ENCODE measurements at regions not wholly inside any gene's neighbourhood (a gene's known extent, or its start where the extent isn't known, plus 50 kb on each side); places are given as distances from the start of the nearest gene placed in this dataset.

DNA sequence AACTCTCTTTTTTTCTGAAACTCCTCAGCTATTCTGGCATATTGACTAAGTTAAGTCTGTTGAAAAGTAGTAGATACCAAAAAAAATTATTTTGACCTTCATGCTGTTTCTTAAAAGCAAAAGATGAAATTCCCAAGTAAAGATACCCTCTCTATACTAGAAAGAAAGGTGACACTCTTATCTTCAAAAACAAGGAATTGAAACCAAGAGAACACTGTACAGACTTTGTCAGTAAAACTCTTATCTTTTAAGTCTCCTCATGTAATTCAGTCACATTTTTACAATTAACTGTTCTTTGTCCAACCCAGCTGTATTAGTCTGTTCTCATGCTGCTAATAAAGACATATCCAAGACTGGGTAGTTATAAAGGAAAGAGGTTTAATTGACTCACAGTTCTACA is 496.2 kb downstream of the LTN1 start:
- Histone ChIP-seq H3K4me3 (ENCODE audit: insufficient read depth, low read depth, low read length, poor library complexity, severe bottlenecking) (no peak overlapping the region), H3K36me3 (ENCODE audit: control insufficient read depth, insufficient read depth, low read length) (no peaks in the 10 kb centered on the region), H3K27ac (ENCODE audit: insufficient read depth, low read length, poor library complexity, severe bottlenecking) (no peak overlapping the region), H3K9me3 (ENCODE audit: control insufficient read depth, low read length) (no peaks in the 10 kb centered on the region), H3K4me1 (ENCODE audit: control insufficient read depth, insufficient read depth, low read length, poor library complexity, severe bottlenecking) (no peaks in the 10 kb centered on the region), H3K27me3 (replicated peaks; ENCODE audit: control insufficient read depth, insufficient read depth, low read length, poor library complexity, severe bottlenecking) (no peaks in the 10 kb centered on the region)
- no peak for DNase-seq

DNA sequence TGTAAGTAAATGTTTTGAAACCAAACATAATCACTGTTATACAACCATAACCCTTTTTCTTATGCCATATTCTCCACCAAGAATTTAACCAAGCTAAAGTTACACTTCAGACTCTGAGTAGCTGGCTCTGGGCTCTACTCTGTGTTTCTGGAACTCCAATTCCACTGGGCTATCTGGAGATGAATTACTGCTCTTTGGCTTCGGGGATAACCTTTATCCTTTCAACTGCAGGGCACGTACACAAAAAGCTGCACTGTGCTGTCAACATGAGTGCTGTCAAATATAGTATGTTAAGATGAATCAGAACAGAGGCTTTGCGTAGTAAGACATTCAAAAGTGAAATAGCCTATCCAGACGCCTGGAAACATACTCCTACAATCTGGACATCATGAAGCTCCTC is 500.6 kb downstream of the LTN1 start:
- no peak for DNase-seq
- Histone ChIP-seq H3K4me1 (ENCODE audit: control insufficient read depth, insufficient read depth, low read length, poor library complexity, severe bottlenecking) (no peaks in the 10 kb centered on the region), H3K27me3 (replicated peaks; ENCODE audit: control insufficient read depth, insufficient read depth, low read length, poor library complexity, severe bottlenecking) (no peaks in the 10 kb centered on the region), H3K4me3 (ENCODE audit: insufficient read depth, low read depth, low read length, poor library complexity, severe bottlenecking) (no peak overlapping the region), H3K27ac (ENCODE audit: insufficient read depth, low read length, poor library complexity, severe bottlenecking) (no peak overlapping the region), H3K9me3 (ENCODE audit: control insufficient read depth, low read length) (no peaks in the 10 kb centered on the region), H3K36me3 (ENCODE audit: control insufficient read depth, insufficient read depth, low read length) (no peaks in the 10 kb centered on the region)

- Histone ChIP-seq H3K9me3 (ENCODE audit: control insufficient read depth, low read length) (no peaks in the 10 kb centered on the region), H3K4me3 (ENCODE audit: insufficient read depth, low read depth, low read length, poor library complexity, severe bottlenecking) (no peak overlapping the region), H3K36me3 (ENCODE audit: control insufficient read depth, insufficient read depth, low read length) (no peaks in the 10 kb centered on the region), H3K27ac (ENCODE audit: insufficient read depth, low read length, poor library complexity, severe bottlenecking) (no peak overlapping the region), H3K27me3 (replicated peaks; ENCODE audit: control insufficient read depth, insufficient read depth, low read length, poor library complexity, severe bottlenecking) (no peaks in the 10 kb centered on the region), H3K4me1 (ENCODE audit: control insufficient read depth, insufficient read depth, low read length, poor library complexity, severe bottlenecking) (no peaks in the 10 kb centered on the region)
- no peak for DNase-seq
Observed at GRCh38 chr21:28489821-28490350, 502.8 kb downstream of the LTN1 start.

GRCh38 chr21:28489162-28489561 is 503.5 kb downstream of the LTN1 start:
- H3K4me3 ChIP-seq (ENCODE audit: insufficient read depth, low read depth, low read length, poor library complexity, severe bottlenecking), result no peak overlapping the region

GRCh38 chr21:28487455-28488070 is 505.1 kb downstream of the LTN1 start:
- no peak for DNase-seq
- no peak overlapping the region for H3K4me3 ChIP-seq (ENCODE audit: insufficient read depth, low read depth, low read length, poor library complexity, severe bottlenecking)
- H3K9me3 ChIP-seq (ENCODE audit: control insufficient read depth, low read length), result no peaks in the 10 kb centered on the region
- no peaks in the 10 kb centered on the region for H3K4me1 ChIP-seq (ENCODE audit: control insufficient read depth, insufficient read depth, low read length, poor library complexity, severe bottlenecking)
- H3K27ac ChIP-seq (ENCODE audit: insufficient read depth, low read length, poor library complexity, severe bottlenecking), result no peak overlapping the region
- H3K36me3 ChIP-seq (ENCODE audit: control insufficient read depth, insufficient read depth, low read length), result no peaks in the 10 kb centered on the region
- no peaks in the 10 kb centered on the region for H3K27me3 ChIP-seq (replicated peaks; ENCODE audit: control insufficient read depth, insufficient read depth, low read length, poor library complexity, severe bottlenecking)

More at GRCh38 chr21:28489162-28489561, 503.5 kb downstream of the LTN1 start:
- Histone ChIP-seq H3K27ac (ENCODE audit: insufficient read depth, low read length, poor library complexity, severe bottlenecking) (no peak overlapping the region), H3K9me3 (ENCODE audit: control insufficient read depth, low read length) (no peaks in the 10 kb centered on the region), H3K36me3 (ENCODE audit: control insufficient read depth, insufficient read depth, low read length) (no peaks in the 10 kb centered on the region), H3K4me1 (ENCODE audit: control insufficient read depth, insufficient read depth, low read length, poor library complexity, severe bottlenecking) (no peaks in the 10 kb centered on the region), H3K27me3 (replicated peaks; ENCODE audit: control insufficient read depth, insufficient read depth, low read length, poor library complexity, severe bottlenecking) (no peaks in the 10 kb centered on the region)
- DNase-seq, result no peak

DNA sequence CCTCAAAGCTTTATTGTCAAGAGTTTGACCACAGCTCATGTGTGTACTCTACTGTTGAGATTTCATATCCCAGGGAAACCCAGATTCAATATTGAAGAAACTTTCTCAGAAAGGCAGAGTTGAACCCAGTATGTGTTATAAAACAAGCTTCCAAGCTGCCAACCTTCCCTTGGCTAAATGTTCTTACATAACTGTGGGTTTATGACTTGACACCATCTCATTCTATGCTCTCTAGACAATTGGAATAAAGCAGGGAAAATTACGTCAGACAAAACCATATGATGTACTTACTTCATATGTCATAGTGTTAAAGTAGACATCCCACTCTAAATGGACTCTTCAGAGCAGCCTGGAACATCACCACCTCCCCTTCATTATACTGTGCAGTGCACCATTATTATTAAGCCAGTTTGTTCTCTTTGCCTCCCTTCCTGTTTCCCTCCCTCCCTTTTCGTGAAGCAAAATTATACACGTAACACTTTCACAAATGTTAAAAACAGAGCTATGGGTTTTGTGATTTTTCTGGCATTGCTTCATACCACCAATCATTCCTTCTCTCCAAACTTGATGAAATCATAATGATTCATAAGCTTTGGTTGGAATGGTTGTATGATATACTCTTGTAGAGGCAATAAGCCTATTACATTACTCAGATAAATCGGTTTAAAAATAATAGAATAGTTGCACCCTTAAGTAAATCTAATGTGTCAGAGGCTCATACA is 507.2 kb downstream of the LTN1 start:
- DNase-seq, result no peak
- Histone ChIP-seq H3K4me1 (ENCODE audit: control insufficient read depth, insufficient read depth, low read length, poor library complexity, severe bottlenecking) (no peaks in the 10 kb centered on the region), H3K27me3 (replicated peaks; ENCODE audit: control insufficient read depth, insufficient read depth, low read length, poor library complexity, severe bottlenecking) (no peaks in the 10 kb centered on the region), H3K4me3 (ENCODE audit: insufficient read depth, low read depth, low read length, poor library complexity, severe bottlenecking) (no peak overlapping the region), H3K27ac (ENCODE audit: insufficient read depth, low read length, poor library complexity, severe bottlenecking) (no peak overlapping the region), H3K36me3 (ENCODE audit: control insufficient read depth, insufficient read depth, low read length) (no peaks in the 10 kb centered on the region), H3K9me3 (ENCODE audit: control insufficient read depth, low read length) (no peaks in the 10 kb centered on the region)

DNA sequence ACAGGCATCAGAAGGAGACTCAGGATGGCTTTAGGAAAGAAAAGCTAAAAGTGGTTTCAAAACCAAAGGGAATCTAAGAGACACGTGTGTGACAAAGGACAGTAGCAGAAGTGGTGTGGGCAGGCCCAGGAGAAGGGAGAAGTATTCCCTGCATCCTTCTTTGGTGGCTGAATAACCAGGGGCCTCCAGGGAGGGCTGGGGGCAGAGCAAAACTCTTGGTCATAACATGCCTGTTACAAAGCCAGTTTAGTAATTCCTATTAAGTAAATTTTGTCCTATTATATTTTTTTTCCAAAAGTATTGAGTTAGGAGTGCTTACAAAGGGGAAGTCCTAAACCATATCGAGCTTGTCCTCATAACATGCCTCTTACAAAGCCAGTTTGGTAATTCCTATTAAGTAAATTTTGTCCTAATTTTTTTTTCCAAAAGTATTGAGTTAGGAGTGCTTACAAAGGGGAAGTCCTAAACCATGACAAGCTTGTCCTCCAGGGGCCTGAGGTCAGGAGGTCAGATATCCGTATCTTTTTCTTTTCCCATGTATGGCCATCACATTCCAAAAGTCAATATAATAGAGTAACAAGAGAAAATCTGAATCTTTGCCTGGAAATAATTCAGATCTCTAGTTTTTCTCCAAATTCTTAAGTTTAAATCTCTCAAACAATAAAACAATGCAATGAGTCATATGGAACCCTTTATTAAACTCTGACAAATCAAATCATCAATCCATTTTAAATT is 509.2 kb downstream of the LTN1 start:
- Histone ChIP-seq H3K27ac (ENCODE audit: insufficient read depth, low read length, poor library complexity, severe bottlenecking) (no peak overlapping the region), H3K27me3 (replicated peaks; ENCODE audit: control insufficient read depth, insufficient read depth, low read length, poor library complexity, severe bottlenecking) (no peaks in the 10 kb centered on the region), H3K9me3 (ENCODE audit: control insufficient read depth, low read length) (no peaks in the 10 kb centered on the region), H3K36me3 (ENCODE audit: control insufficient read depth, insufficient read depth, low read length) (no peaks in the 10 kb centered on the region), H3K4me3 (ENCODE audit: insufficient read depth, low read depth, low read length, poor library complexity, severe bottlenecking) (no peak overlapping the region), H3K4me1 (ENCODE audit: control insufficient read depth, insufficient read depth, low read length, poor library complexity, severe bottlenecking) (no peaks in the 10 kb centered on the region)
- DNase-seq, result no peak

DNA sequence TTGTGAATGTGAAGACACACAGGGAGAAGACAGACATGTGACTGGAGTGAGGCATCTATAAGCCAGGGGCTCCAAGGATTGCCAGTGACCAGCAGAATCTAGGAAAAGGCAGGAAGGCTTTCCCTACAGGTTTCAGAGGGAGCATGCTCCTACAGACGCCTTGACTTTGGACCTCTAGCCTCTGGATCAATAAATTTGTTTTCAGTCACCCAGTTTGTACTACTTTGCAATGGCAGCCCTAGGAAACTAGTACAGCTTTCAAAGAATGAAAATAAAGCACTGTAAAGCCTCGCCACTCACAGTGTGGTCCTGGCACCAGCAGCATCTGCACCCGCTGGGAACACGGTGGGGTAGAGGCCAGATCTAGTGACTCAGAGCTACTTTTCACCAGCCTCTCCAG is 510.0 kb downstream of the LTN1 start:
- DNase-seq, result no peak
- Histone ChIP-seq H3K4me3 (ENCODE audit: insufficient read depth, low read depth, low read length, poor library complexity, severe bottlenecking) (no peak overlapping the region), H3K36me3 (ENCODE audit: control insufficient read depth, insufficient read depth, low read length) (no peaks in the 10 kb centered on the region), H3K4me1 (ENCODE audit: control insufficient read depth, insufficient read depth, low read length, poor library complexity, severe bottlenecking) (no peaks in the 10 kb centered on the region), H3K27ac (ENCODE audit: insufficient read depth, low read length, poor library complexity, severe bottlenecking) (no peak overlapping the region), H3K27me3 (replicated peaks; ENCODE audit: control insufficient read depth, insufficient read depth, low read length, poor library complexity, severe bottlenecking) (no peaks in the 10 kb centered on the region), H3K9me3 (ENCODE audit: control insufficient read depth, low read length) (no peaks in the 10 kb centered on the region)

DNA sequence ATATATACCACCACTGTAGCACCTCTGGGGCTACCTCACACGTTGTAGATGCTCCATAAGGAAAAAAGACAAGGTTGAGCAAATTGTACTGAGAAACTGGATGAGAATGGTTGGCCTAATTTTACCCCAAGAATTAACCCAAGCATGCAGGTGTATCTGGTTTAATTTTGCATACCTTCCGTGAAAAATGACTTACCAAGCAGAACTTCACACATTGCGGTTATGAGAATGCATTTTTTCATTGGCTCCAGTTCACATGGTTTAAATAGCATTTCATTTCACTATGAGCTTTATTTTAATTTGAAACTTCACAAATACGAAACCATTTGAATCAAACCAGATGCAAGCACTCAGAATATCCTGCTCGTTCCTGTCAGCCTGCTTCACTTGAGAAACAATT is 512.2 kb downstream of the LTN1 start:
- Histone ChIP-seq H3K27me3 (replicated peaks; ENCODE audit: control insufficient read depth, insufficient read depth, low read length, poor library complexity, severe bottlenecking) (no peaks in the 10 kb centered on the region), H3K4me1 (ENCODE audit: control insufficient read depth, insufficient read depth, low read length, poor library complexity, severe bottlenecking) (no peaks in the 10 kb centered on the region), H3K36me3 (ENCODE audit: control insufficient read depth, insufficient read depth, low read length) (no peaks in the 10 kb centered on the region), H3K27ac (ENCODE audit: insufficient read depth, low read length, poor library complexity, severe bottlenecking) (no peak overlapping the region), H3K4me3 (ENCODE audit: insufficient read depth, low read depth, low read length, poor library complexity, severe bottlenecking) (no peak overlapping the region), H3K9me3 (ENCODE audit: control insufficient read depth, low read length) (no peaks in the 10 kb centered on the region)
- DNase-seq, result no peak

All from effector memory CD4-positive, alpha-beta T cell (primary cell).